Spleen (tissue), 11 donors: ENCODE measurements at regions not wholly inside any gene's neighbourhood (a gene's known extent, or its start where the extent isn't known, plus 50 kb on each side); places are given as distances from the start of the nearest gene placed in this dataset.

Experiments
- DNase-seq: peaks from one replicate; pipeline ENCODE4 v3.0.0-alpha.2; 2020
- H3K27ac ChIP-seq, 8 donors: fragments of 200-600 bp; sonication (generic) in 7 of 8; 1 replicate in 4 of 8; 2 replicates in 4 of 8; pipeline versions ENCODE4 v1.5.0 to v1.8.0; 2016 to 2021; ENCODE audit warnings: inconsistent platforms in 4 of 8, mild to moderate bottlenecking in 4 of 8, moderate library complexity in 1 of 8
- H3K27me3 ChIP-seq, 7 donors: fragments of 200-600 bp; sonication (generic) in 6 of 7; replicated peaks in 1 of 7; 1 replicate in 4 of 7; 2 replicates in 3 of 7; pipeline versions ENCODE4 v1.5.0 to v1.8.0; 2016 to 2021; ENCODE audit warnings: inconsistent platforms in 3 of 7, mild to moderate bottlenecking in 1 of 7
- H3K36me3 ChIP-seq, 6 donors: fragments of 200-600 bp; sonication (generic) in 5 of 6; 1 replicate in 4 of 6; 2 replicates in 2 of 6; pipeline versions ENCODE4 v1.5.0 to v1.8.0; 2016 to 2021; ENCODE audit warnings: inconsistent platforms in 2 of 6
- H3K4me1 ChIP-seq, 6 donors: fragments of 200-600 bp; sonication (generic) in 5 of 6; 1 replicate in 3 of 6; 2 replicates in 3 of 6; pipeline versions ENCODE4 v1.5.0 to v1.8.0; 2016 to 2021; ENCODE audit warnings: inconsistent platforms in 3 of 6
- H3K4me3 ChIP-seq, 8 donors: fragments of 200-600 bp; sonication (generic) in 7 of 8; 1 replicate in 4 of 8; 2 replicates in 4 of 8; pipeline versions ENCODE4 v1.5.0 to v1.8.0; 2016 to 2021; ENCODE audit warnings: inconsistent platforms in 4 of 8, mild to moderate bottlenecking in 4 of 8, moderate library complexity in 2 of 8
- H3K9me3 ChIP-seq, 8 donors: fragments of 200-600 bp; sonication (generic) in 7 of 8; 1 replicate in 4 of 8; 2 replicates in 4 of 8; pipeline versions ENCODE4 v1.5.0 to v1.8.0; 2016 to 2021; ENCODE audit warnings: inconsistent platforms in 4 of 8
- CTCF ChIP-seq, 11 experiments: fragments of 200-600 bp in 7 of 11; fragments of 450-650 bp in 4 of 11; sonication (generic) in 4 of 11; IDR thresholded peaks in 8 of 11; conservative IDR thresholded peaks in 3 of 11; 1 replicate in 7 of 11; 2 replicates in 4 of 11; pipeline versions ENCODE4 v1.4.0 to v1.8.0; 2016 to 2021; ENCODE audit warnings: antibody characterized with exemption in 11 of 11, inconsistent platforms in 4 of 11, mild to moderate bottlenecking in 1 of 11
- POLR2A ChIP-seq, 3 donors: fragments of 450-650 bp; IDR thresholded peaks; one replicate each; pipeline ENCODE4 v1.5.1; 2017; ENCODE audit warnings: antibody characterized with exemption in 3 of 3, mild to moderate bottlenecking in 1 of 3
- POLR2AphosphoS5 ChIP-seq, 3 donors: sonication (generic); formaldehyde crosslinking; IDR thresholded peaks; one replicate each; pipeline ENCODE4 v1.5.1; 2017; ENCODE audit warnings: antibody characterized with exemption in 3 of 3
- WGBS, 5 donors: extraction: QIAGEN DNeasy Blood & Tissue Kit in 3 of 5; methylation state at CpG; one replicate each; pipeline versions ENCODE4 v1.1.5 to v1.1.7; 2013 to 2018; 5-methylcytosine and 5-hydroxymethylcytosine counted together
- intact Hi-C: fragments of 100-400 bp; cut with DNase I; formaldehyde crosslinking; loops from one replicate; pipeline ENCODE4 v1.15.0; 2023; ENCODE audit warnings: low total_unique reads
- donor health status: healthy with polysubstance abuse.
- donor health status: DM: no; HTN: no; CAD: no; lungs with moderate emphysema.
- donor health status: DM: no; HTN: no; CAD: no.
- donor health status: Bipolar disorder and iron deficiency.
- donor health status: healthy.
- donor health status: DM: no; HTN: no; CAD: no.
- donor health status: DM: yes; HTN: yes; CAD: no.

- Histone ChIP-seq H3K9me3 (peaks cover 0 to 35% (median 25%) of the 10 kb centered on the region in 8 donors), H3K4me3 (no peak overlapping the region), H3K27ac (no peak overlapping the region), H3K36me3 (no peaks in the 10 kb centered on the region), H3K27me3 (no peaks in the 10 kb centered on the region), H3K4me1 (no peaks in the 10 kb centered on the region)
- 69 to 85% (median 70%) methylated on average over 1 of the region's 1 CpG for WGBS, 5 donors
- TF ChIP-seq CTCF (IDR thresholded peaks at IDR 0.05 in 8 of 11, conservative IDR thresholded peaks at IDR 0.05 in 3 of 11) (no peak), POLR2AphosphoS5 (IDR thresholded peaks at IDR 0.05) (no peak), POLR2A (IDR thresholded peaks at IDR 0.05) (no peak)
- DNase-seq, result no peak
- intact Hi-C loops, result no loop called here
These were observed 645.1 kb downstream of the CDH18 start for GRCh38 chr5:19342942-19343341.

GRCh38 chr5:19352120-19352519 lies 635.9 kb downstream of the CDH18 start:
- no peaks in the 10 kb centered on the region for H3K36me3 ChIP-seq
- H3K4me1 ChIP-seq, result no peaks in the 10 kb centered on the region
- H3K27me3 ChIP-seq, result no peaks in the 10 kb centered on the region
- H3K27ac ChIP-seq, result no peak overlapping the region
- H3K4me3 ChIP-seq, result no peak overlapping the region
- intact Hi-C loops, result no loop called here
- WGBS, 5 donors, result 84 to 91% (median 88%) methylated on average over 7 of the region's 7 CpGs
- peaks cover 0 to 7% (median 0%) of the 10 kb centered on the region in 8 donors for H3K9me3 ChIP-seq
- DNase-seq, result no peak
- TF ChIP-seq POLR2AphosphoS5 (IDR thresholded peaks at IDR 0.05) (no peak), CTCF (IDR thresholded peaks at IDR 0.05 in 8 of 11, conservative IDR thresholded peaks at IDR 0.05 in 3 of 11) (no peak), POLR2A (IDR thresholded peaks at IDR 0.05) (no peak)

GRCh38 chr5:19369048-19369447 lies 619.0 kb downstream of the CDH18 start:
- Histone ChIP-seq H3K27ac (no peak overlapping the region), H3K4me1 (no peaks in the 10 kb centered on the region), H3K4me3 (no peak overlapping the region), H3K9me3 (no peaks in the 10 kb centered on the region), H3K27me3 (no peaks in the 10 kb centered on the region), H3K36me3 (no peaks in the 10 kb centered on the region)
- DNase-seq, result no peak
- WGBS, 5 donors, result 60 to 77% (median 69%) methylated on average over 3 of the region's 3 CpGs
- intact Hi-C loops, result no loop called here
- TF ChIP-seq POLR2A (IDR thresholded peaks at IDR 0.05) (no peak), POLR2AphosphoS5 (IDR thresholded peaks at IDR 0.05) (no peak), CTCF (IDR thresholded peaks at IDR 0.05 in 8 of 11, conservative IDR thresholded peaks at IDR 0.05 in 3 of 11) (no peak)

- Histone ChIP-seq H3K9me3 (no peaks in the 10 kb centered on the region), H3K4me1 (no peaks in the 10 kb centered on the region), H3K4me3 (no peak overlapping the region), H3K27ac (no peak overlapping the region), H3K36me3 (no peaks in the 10 kb centered on the region), H3K27me3 (no peaks in the 10 kb centered on the region)
- TF ChIP-seq POLR2AphosphoS5 (IDR thresholded peaks at IDR 0.05) (no peak), POLR2A (IDR thresholded peaks at IDR 0.05) (no peak), CTCF (IDR thresholded peaks at IDR 0.05 in 8 of 11, conservative IDR thresholded peaks at IDR 0.05 in 3 of 11) (no peak)
- no peak for DNase-seq
- intact Hi-C loops, result no loop called here
- WGBS, 5 donors, result 81 to 87% (median 83%) methylated on average over 4 of the region's 4 CpGs
These were observed 618.4 kb downstream of the CDH18 start for GRCh38 chr5:19369561-19369960.
